Chondrocyte (in vitro differentiated cells): ENCODE measurements at regions not wholly inside any gene's neighbourhood (a gene's known extent, or its start where the extent isn't known, plus 50 kb on each side); places are given as distances from the start of the nearest gene placed in this dataset.

Experiments
- DNase-seq: peaks from one replicate; pipeline ENCODE4 v3.0.0; 2021; ENCODE audit warnings: mixed read lengths, low spot score
- H3K27ac Mint-ChIP-seq: one replicate; pipeline ENCODE4 v1.8.0; 2021; ENCODE audit warnings: mild to moderate bottlenecking, moderate library complexity, mixed read lengths; ENCODE audit not compliant: unreplicated experiment
- H3K27me3 Mint-ChIP-seq: 2 replicates; pipeline ENCODE4 v1.8.0; 2021; ENCODE audit warnings: low read depth, mixed read lengths
- H3K36me3 Mint-ChIP-seq: 2 replicates; pipeline ENCODE4 v1.8.0; 2021; ENCODE audit warnings: low read depth, mixed read lengths
- H3K4me1 Mint-ChIP-seq: 2 replicates; pipeline ENCODE4 v1.8.0; 2021; ENCODE audit warnings: low read depth, mild to moderate bottlenecking, mixed read lengths
- H3K4me3 Mint-ChIP-seq: one replicate; pipeline ENCODE4 v1.8.0; 2021; ENCODE audit warnings: mild to moderate bottlenecking, moderate library complexity, mixed read lengths; ENCODE audit not compliant: unreplicated experiment
- H3K9me3 Mint-ChIP-seq: 2 replicates; pipeline ENCODE4 v1.8.0; 2021; ENCODE audit warnings: low read depth, mixed read lengths
- TF ChIP-seq, protein P1 (sequence below): fragments of 200-600 bp; sonication (generic); IDR thresholded peaks from 2 replicates; pipeline ENCODE4 v1.5.0; 2021; ENCODE audit warnings: antibody characterized with exemption, mild to moderate bottlenecking, moderate library complexity

DNA sequence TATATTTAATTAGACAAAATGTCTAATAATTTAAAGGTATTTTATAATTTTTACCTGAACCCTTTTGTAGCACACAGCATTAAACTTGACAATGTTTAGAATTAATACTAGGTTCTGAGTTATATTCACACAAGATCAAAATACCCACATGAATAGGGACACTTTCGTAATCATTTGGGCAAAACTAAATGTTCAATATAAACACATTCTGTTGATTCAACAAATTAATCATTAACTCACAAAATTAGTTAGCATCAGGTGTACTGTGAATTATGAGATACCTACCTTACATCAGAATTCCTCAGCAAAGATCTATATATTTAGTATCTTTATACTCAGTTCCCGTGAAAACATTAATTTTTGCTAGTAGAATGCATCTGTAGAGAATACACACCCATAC, 481.5 kb upstream of the MANEA start:
- peaks cover 12% of the 10 kb centered on the region for H3K4me1 Mint-ChIP-seq
- no peaks in the 10 kb centered on the region for H3K36me3 Mint-ChIP-seq
- no peak overlapping the region for H3K4me3 Mint-ChIP-seq
- no peaks in the 10 kb centered on the region for H3K9me3 Mint-ChIP-seq
- peaks cover 5% of the 10 kb centered on the region for H3K27me3 Mint-ChIP-seq
- H3K27ac Mint-ChIP-seq = no peak overlapping the region
- no peak for DNase-seq
- TF ChIP-seq, protein P1, sequence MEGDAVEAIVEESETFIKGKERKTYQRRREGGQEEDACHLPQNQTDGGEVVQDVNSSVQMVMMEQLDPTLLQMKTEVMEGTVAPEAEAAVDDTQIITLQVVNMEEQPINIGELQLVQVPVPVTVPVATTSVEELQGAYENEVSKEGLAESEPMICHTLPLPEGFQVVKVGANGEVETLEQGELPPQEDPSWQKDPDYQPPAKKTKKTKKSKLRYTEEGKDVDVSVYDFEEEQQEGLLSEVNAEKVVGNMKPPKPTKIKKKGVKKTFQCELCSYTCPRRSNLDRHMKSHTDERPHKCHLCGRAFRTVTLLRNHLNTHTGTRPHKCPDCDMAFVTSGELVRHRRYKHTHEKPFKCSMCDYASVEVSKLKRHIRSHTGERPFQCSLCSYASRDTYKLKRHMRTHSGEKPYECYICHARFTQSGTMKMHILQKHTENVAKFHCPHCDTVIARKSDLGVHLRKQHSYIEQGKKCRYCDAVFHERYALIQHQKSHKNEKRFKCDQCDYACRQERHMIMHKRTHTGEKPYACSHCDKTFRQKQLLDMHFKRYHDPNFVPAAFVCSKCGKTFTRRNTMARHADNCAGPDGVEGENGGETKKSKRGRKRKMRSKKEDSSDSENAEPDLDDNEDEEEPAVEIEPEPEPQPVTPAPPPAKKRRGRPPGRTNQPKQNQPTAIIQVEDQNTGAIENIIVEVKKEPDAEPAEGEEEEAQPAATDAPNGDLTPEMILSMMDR = no peak

DNA sequence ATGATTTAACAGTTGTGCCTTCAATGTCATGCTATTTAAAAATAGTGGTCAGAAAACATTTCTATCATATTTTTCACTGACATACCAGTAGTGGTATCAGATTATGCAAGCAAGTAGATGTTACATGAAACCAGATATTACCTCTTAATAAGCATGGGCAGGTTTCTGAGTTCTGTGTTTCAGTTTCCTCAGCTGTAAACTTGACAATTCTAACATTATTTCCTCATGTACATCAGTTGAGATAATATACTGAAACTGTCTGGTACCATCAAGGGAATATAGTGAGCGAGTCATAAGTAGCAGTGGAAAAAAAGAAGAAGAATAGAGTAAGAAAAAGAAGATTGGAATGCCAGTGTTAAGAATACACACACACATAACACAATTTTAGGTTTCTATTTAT, 477.9 kb upstream of the MANEA start:
- H3K36me3 Mint-ChIP-seq = no peaks in the 10 kb centered on the region
- TF ChIP-seq, protein P1 = no peak
- H3K27me3 Mint-ChIP-seq = no peaks in the 10 kb centered on the region
- no peak overlapping the region for H3K27ac Mint-ChIP-seq
- peaks cover 12% of the 10 kb centered on the region for H3K4me1 Mint-ChIP-seq
- no peak overlapping the region for H3K4me3 Mint-ChIP-seq
- DNase-seq = no peak
- no peaks in the 10 kb centered on the region for H3K9me3 Mint-ChIP-seq

DNA sequence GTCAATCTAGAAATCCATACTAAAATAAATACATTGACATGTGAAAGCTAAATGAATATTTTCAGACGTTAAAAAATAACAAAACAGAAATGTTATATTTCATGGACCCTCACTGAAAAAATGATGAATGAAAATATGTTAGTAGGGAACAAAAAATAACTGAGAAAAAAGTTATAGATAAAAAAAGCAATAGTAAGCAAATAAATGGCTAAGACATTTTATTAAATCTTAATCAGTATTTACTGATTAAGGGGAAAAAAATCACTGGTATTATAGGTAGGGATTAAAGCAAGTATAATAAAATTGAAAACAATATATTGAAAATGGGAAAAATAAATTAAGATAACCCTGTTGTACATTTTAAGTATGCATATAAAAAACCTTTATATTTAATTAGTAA, 468.1 kb upstream of the MANEA start:
- peaks cover 3% of the 10 kb centered on the region for H3K9me3 Mint-ChIP-seq
- H3K4me3 Mint-ChIP-seq = no peak overlapping the region
- H3K4me1 Mint-ChIP-seq = no peaks in the 10 kb centered on the region
- H3K27ac Mint-ChIP-seq = no peak overlapping the region
- H3K27me3 Mint-ChIP-seq = no peaks in the 10 kb centered on the region
- H3K36me3 Mint-ChIP-seq = no peaks in the 10 kb centered on the region
- no peak for DNase-seq
- TF ChIP-seq, protein P1 = no peak

DNA sequence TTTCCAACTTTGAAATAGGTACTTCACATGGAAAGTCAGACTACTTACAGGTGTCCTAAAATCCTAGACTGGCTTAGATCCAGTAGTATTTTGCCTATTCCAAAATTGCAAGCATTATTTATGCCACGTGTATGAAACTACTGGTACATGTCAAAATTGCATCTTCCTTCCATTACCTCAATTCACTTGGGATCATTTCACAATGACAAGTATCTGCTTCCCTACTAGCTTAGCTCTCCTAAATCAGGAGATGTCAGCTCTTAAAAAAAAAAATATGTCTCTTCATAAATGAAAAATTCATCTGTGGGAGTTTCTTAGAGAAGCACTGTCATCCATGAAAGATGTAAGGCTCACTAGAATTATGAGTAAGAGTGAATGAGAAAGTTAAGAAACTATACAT, 466.6 kb upstream of the MANEA start:
- Mint-ChIP-seq H3K4me3 (no peak overlapping the region), H3K4me1 (no peaks in the 10 kb centered on the region), H3K27ac (no peak overlapping the region), H3K36me3 (no peaks in the 10 kb centered on the region), H3K9me3 (no peaks in the 10 kb centered on the region), H3K27me3 (no peaks in the 10 kb centered on the region)
- no peak for DNase-seq
- TF ChIP-seq, protein P1 = no peak

DNA sequence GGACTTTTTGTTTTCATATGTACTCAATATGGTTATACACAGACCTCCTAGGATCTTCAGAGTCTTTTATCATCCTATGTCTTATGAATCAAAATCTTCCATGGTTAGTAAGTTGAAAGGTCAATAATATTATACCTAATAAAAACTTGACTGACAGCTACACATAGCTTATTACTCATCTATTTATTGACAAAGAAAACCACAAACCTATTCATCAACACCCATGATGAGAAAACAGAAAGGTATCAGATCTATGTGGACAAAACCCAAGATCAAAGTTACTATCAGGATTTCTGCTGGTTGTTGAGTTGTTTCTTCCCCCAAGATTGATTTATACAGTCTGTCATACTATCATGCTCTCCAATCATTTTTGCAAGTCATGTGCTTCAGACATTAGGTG, 460.1 kb upstream of the MANEA start:
- no peak for DNase-seq
- TF ChIP-seq, protein P1 = no peak
- no peaks in the 10 kb centered on the region for H3K9me3 Mint-ChIP-seq

More for the DNA sequence above, 460.1 kb upstream of the MANEA start:
- Mint-ChIP-seq H3K4me3 (no peak overlapping the region), H3K27me3 (peaks cover 3% of the 10 kb centered on the region), H3K36me3 (no peaks in the 10 kb centered on the region), H3K4me1 (no peaks in the 10 kb centered on the region), H3K27ac (no peak overlapping the region)
